ENCODE measurements at regions not wholly inside any gene's neighbourhood (a gene's known extent, or its start where the extent isn't known, plus 50 kb on each side); places are given as distances from the start of the nearest gene placed in this dataset.

DNA sequence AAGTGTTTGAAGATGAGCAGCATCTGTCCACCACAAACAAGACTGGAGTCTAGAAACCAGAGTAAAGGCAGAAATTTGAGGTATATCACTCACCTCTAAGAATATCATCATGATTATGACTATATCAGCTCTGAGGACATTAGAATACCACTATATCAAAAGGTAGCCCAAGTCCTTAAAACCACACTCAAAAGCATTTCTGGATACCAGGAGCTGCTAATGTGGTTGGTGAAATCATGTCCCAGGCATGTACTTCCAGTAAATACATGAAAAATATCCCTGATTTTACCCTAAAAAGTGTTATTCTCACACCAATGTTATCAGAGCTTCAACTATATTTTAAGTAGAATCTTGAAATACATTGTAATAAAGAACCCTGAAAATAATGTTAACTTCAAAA lies 136.3 kb upstream of the SMAD1 start:
- Histone ChIP-seq H3K4me1 (ENCODE audit: control insufficient read depth, extremely low read depth, insufficient read depth, low read length) (peaks cover 11% of the 10 kb centered on the region), H3K36me3 (ENCODE audit: control insufficient read depth in 2 of 2, extremely low read depth in 1 of 2, insufficient read depth in 2 of 2, low read length in 2 of 2) (no peaks in the 10 kb centered on the region), H3K27ac (ENCODE audit: insufficient read depth, low read depth, low read length) (no peak overlapping the region), H3K9ac (replicated peaks; ENCODE audit: extremely low read depth, insufficient read depth, low read length) (no peak overlapping the region), H3K27me3 (ENCODE audit: control insufficient read depth in 2 of 2, insufficient read depth in 2 of 2, low read length in 2 of 2) (no peaks in the 10 kb centered on the region), H3K4me2 (ENCODE audit: insufficient read depth, low read length) (no peak overlapping the region), H3K9me3 (replicated peaks; ENCODE audit: control insufficient read depth, insufficient read depth, low read length) (no peaks in the 10 kb centered on the region), H4K20me1 (replicated peaks; ENCODE audit: control insufficient read depth, extremely low read depth, insufficient read depth, low read length) (no peaks in the 10 kb centered on the region), H2AFZ (ENCODE audit: low read depth, low read length) (no peak overlapping the region), H3K79me2 (ENCODE audit: control insufficient read depth, insufficient read depth, low read length) (no peaks in the 10 kb centered on the region), H3K9me1 (replicated peaks; ENCODE audit: control insufficient read depth, extremely low read depth, insufficient read depth, low read length) (no peaks in the 10 kb centered on the region), H3K4me3 (replicated peaks in 1 of 3; ENCODE audit: insufficient read depth in 1 of 3, low read depth in 1 of 3, low read length in 3 of 3) (no peak overlapping the region)
- CTCF ChIA-PET = no interaction called here
- TF ChIP-seq FOS (IDR thresholded peaks at IDR 0.05; ENCODE audit: borderline replicate concordance, insufficient read depth, low read length) (no peak), GATA2 (IDR thresholded peaks at IDR 0.05; ENCODE audit: insufficient read depth, insufficient read length, low read depth, low read length) (no peak), POLR2A (IDR thresholded peaks at IDR 0.05; ENCODE audit: low read depth, low read length) (no peak)
- dilution Hi-C loops (cut with MboI; ENCODE audit: extremely low pct_ligation_motif_present, low sequenced_read_pairs) (no loop called here), intact Hi-C loops (cut with micrococcal nuclease) (no loop called here)
- no peak for FAIRE-seq
- BruUV-seq (replicated peaks) = no TSS peak
- no peak for DNase-seq (ENCODE audit: low read depth, low spot score)
- POLR2A ChIA-PET = no interaction called here

DNA sequence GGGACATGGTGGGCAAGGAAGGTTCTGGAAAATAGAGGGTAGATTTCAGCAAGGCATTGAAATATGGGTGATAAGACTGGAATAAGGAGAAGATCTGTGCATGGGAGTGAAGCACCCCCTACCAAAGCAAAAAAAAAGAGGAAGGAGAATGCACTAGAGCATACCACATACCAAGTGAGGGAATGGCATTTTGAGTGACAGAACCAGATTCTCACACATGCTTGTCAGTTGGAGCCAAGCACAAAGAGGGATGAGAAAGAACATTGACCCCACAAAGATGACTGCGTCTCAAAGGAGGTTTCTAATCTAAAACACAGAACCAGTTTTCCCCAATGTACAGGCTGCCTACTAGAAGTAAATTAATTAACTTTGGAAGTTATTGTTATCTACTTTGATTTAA lies 140.3 kb upstream of the SMAD1 start:
- Histone ChIP-seq H3K79me2 (ENCODE audit: control insufficient read depth, insufficient read depth, low read length) (no peaks in the 10 kb centered on the region), H3K9me1 (replicated peaks; ENCODE audit: control insufficient read depth, extremely low read depth, insufficient read depth, low read length) (no peaks in the 10 kb centered on the region), H3K9me3 (replicated peaks; ENCODE audit: control insufficient read depth, insufficient read depth, low read length) (no peaks in the 10 kb centered on the region), H3K27ac (ENCODE audit: insufficient read depth, low read depth, low read length) (no peak overlapping the region), H3K9ac (replicated peaks; ENCODE audit: extremely low read depth, insufficient read depth, low read length) (no peak overlapping the region), H3K36me3 (ENCODE audit: control insufficient read depth in 2 of 2, extremely low read depth in 1 of 2, insufficient read depth in 2 of 2, low read length in 2 of 2) (no peaks in the 10 kb centered on the region), H3K4me3 (replicated peaks in 1 of 3; ENCODE audit: insufficient read depth in 1 of 3, low read depth in 1 of 3, low read length in 3 of 3) (no peak overlapping the region), H3K27me3 (ENCODE audit: control insufficient read depth in 2 of 2, insufficient read depth in 2 of 2, low read length in 2 of 2) (no peaks in the 10 kb centered on the region), H3K4me1 (ENCODE audit: control insufficient read depth, extremely low read depth, insufficient read depth, low read length) (peaks cover 11% of the 10 kb centered on the region), H3K4me2 (ENCODE audit: insufficient read depth, low read length) (no peak overlapping the region), H4K20me1 (replicated peaks; ENCODE audit: control insufficient read depth, extremely low read depth, insufficient read depth, low read length) (no peaks in the 10 kb centered on the region), H2AFZ (ENCODE audit: low read depth, low read length) (no peak overlapping the region)
- TF ChIP-seq JUN (IDR thresholded peaks at IDR 0.05; ENCODE audit: borderline replicate concordance, insufficient read depth, insufficient read length, low read depth) = no peak
- TF ChIP-seq, protein P1, sequence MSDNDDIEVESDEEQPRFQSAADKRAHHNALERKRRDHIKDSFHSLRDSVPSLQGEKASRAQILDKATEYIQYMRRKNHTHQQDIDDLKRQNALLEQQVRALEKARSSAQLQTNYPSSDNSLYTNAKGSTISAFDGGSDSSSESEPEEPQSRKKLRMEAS (IDR thresholded peaks at IDR 0.05; ENCODE audit: insufficient read depth, insufficient read length) = no peak
- TF ChIP-seq FOS (IDR thresholded peaks at IDR 0.05; ENCODE audit: borderline replicate concordance, insufficient read depth, low read length) = no peak
- TF ChIP-seq CTCF (IDR thresholded peaks at IDR 0.05; ENCODE audit: extremely low read depth in 1 of 2, insufficient read depth in 1 of 2, low read depth in 1 of 2, low read length in 2 of 2) = no peak
- no peak for TF ChIP-seq POLR2AphosphoS5 (IDR thresholded peaks at IDR 0.05; ENCODE audit: insufficient read depth, low read depth, low read length)
- TF ChIP-seq EZH2 (IDR thresholded peaks at IDR 0.05; ENCODE audit: borderline replicate concordance, low read depth, low read length, severe bottlenecking) = no peak
- TF ChIP-seq MYC (IDR thresholded peaks at IDR 0.05; ENCODE audit: low read depth, low read length) = no peak
- TF ChIP-seq GATA2 (IDR thresholded peaks at IDR 0.05; ENCODE audit: insufficient read depth, insufficient read length, low read depth, low read length) = no peak
- TF ChIP-seq POLR2A (IDR thresholded peaks at IDR 0.05; ENCODE audit: low read depth, low read length) = no peak
- BruUV-seq (replicated peaks) = no TSS peak
- FAIRE-seq = no peak
- intact Hi-C loops (cut with micrococcal nuclease) (loop anchor here (5.0 kb wide), 1 partner anchor 41 kb away; no protein-coding TSS in a partner anchor), dilution Hi-C loops (cut with MboI; ENCODE audit: extremely low pct_ligation_motif_present, low sequenced_read_pairs) (no loop called here)
- POLR2A ChIA-PET = no interaction called here
- CTCF ChIA-PET = interaction anchor here (1.3 kb wide), 1 partner anchor 45 kb away, joined by 3 read pairs; no protein-coding TSS in a partner anchor
- DNase-seq (ENCODE audit: low read depth, low spot score) = no peak

Measured in endothelial cell of umbilical vein (primary cell).